ENCODE measurements at regions not wholly inside any gene's neighbourhood (a gene's known extent, or its start where the extent isn't known, plus 50 kb on each side); places are given as distances from the start of the nearest gene placed in this dataset.
"Not testable (repeated sequence)": the region's sequence is repeated elsewhere in the genome, so short reads cannot be mapped to it uniquely, and the experiment has no call there.

- H3K4me2 ChIP-seq (ENCODE audit: insufficient read depth in 1 of 2, low read depth in 2 of 2, low read length in 2 of 2); H4K5ac ChIP-seq (ENCODE audit: insufficient read length, low read depth, low read length); H2AK5ac ChIP-seq (ENCODE audit: low read depth, low read length); H3K79me2 ChIP-seq (ENCODE audit: control insufficient read depth in 1 of 2, insufficient read depth in 2 of 2, low read length in 2 of 2); H3K27ac ChIP-seq (ENCODE audit: low read depth, low read length); H3K56ac ChIP-seq (replicated peaks; ENCODE audit: insufficient read length, low read depth, low read length); H3K4ac ChIP-seq (replicated peaks; ENCODE audit: insufficient read length, low read depth, low read length); H3K23ac ChIP-seq (ENCODE audit: insufficient read length); FAIRE-seq; H2BK15ac ChIP-seq (ENCODE audit: low read length); H3K14ac ChIP-seq (ENCODE audit: insufficient read length); H3K79me1 ChIP-seq (ENCODE audit: low read depth, low read length); H3K27me3 ChIP-seq (replicated peaks in 1 of 4; ENCODE audit: control insufficient read depth in 3 of 4, extremely low read depth in 1 of 4, insufficient read depth in 3 of 4, low read length in 3 of 4); H2BK5ac ChIP-seq (ENCODE audit: low read depth, low read length); H3K23me2 ChIP-seq (ENCODE audit: low read depth, low read length); H4K20me1 ChIP-seq (replicated peaks in 1 of 2; ENCODE audit: control insufficient read depth in 1 of 2, insufficient read depth in 2 of 2, low read length in 2 of 2); H4K8ac ChIP-seq (ENCODE audit: extremely low read depth, insufficient read depth, low read length); H3K36me3 ChIP-seq (ENCODE audit: control insufficient read depth in 2 of 4, insufficient read depth in 4 of 4, low read length in 3 of 4); H3K9me3 ChIP-seq (ENCODE audit: insufficient read depth in 2 of 2, low read depth in 1 of 2, low read length in 1 of 2); POLR2A ChIA-PET (ENCODE audit: partially characterized antibody); H3K4me1 ChIP-seq (replicated peaks in 1 of 4; ENCODE audit: control insufficient read depth in 3 of 4, insufficient read depth in 4 of 4, low read length in 3 of 4); H4K91ac ChIP-seq (replicated peaks; ENCODE audit: insufficient read length, low read length); H2BK120ac ChIP-seq (replicated peaks; ENCODE audit: low read depth, low read length); H2BK20ac ChIP-seq (ENCODE audit: low read length); H2BK12ac ChIP-seq (ENCODE audit: low read depth, low read length); H3K9ac ChIP-seq (replicated peaks in 1 of 4; ENCODE audit: extremely low read depth in 1 of 4, low read depth in 3 of 4, low read length in 3 of 4); H3K18ac ChIP-seq (ENCODE audit: extremely low read depth, low read length); H3K4me3 ChIP-seq (ENCODE audit: extremely low read depth in 1 of 4, insufficient read depth in 2 of 4, low read depth in 3 of 4, low read length in 4 of 4): not testable (repeated sequence)
- WGBS, 2 experiments (ENCODE audit: extremely low coverage in 1 of 2, insufficient coverage in 1 of 2, insufficient read length in 1 of 2, insufficient replicate concordance in 2 of 2, low coverage in 1 of 2, low lambda C conversion rate in 2 of 2, missing lambda C conversion rate in 1 of 2), result 82% methylated on average over 8 of the region's 8 CpGs; no CpG with 5 or more reads in 1 of the 2 experiments
- DNase-seq (ENCODE audit: low read depth in 1 of 2, low spot score in 2 of 2), result peak in 1 of 2 experiments; percentile 41
- H2AFZ ChIP-seq (ENCODE audit: low read length), result peak overlapping the region; percentile 53; the same call in 1 of the 2 replicates
- CTCF ChIA-PET (ENCODE audit: partially characterized antibody), result interaction anchor here (0.6 to 1.4 kb wide), 2 partner anchors 12 to 191 kb away, joined by 3 to 5 read pairs; no protein-coding TSS in a partner anchor
- TF ChIP-seq MAX (IDR thresholded peaks at IDR 0.05) (peak; percentile 24; the same call in 1 of the 2 replicates), CTCF (IDR thresholded peaks at IDR 0.05; ENCODE audit: control extremely low read depth in 1 of 3, insufficient read depth in 1 of 3, low read depth in 1 of 3, low read length in 3 of 3) (peak in 2 of 3 experiments; percentile 0 to 12; a peak in 2 of 4 replicates), E2F6 (IDR thresholded peaks at IDR 0.05) (0 out of 2 replicates have a peak, but pooled peaks have one; percentile 29)
Measured at GRCh38 chr13:22963384-22964053, 217.3 kb upstream of the SGCG start.
